ENCODE measurements at regions not wholly inside any gene's neighbourhood (a gene's known extent, or its start where the extent isn't known, plus 50 kb on each side); places are given as distances from the start of the nearest gene placed in this dataset.

- H3F3A ChIP-seq (ENCODE audit: insufficient read depth, low read length), result no peaks in the 10 kb centered on the region
- no peak overlapping the region for H3K4me2 ChIP-seq (ENCODE audit: low read depth, low read length)
- H2AFZ ChIP-seq (ENCODE audit: low read length), result no peak overlapping the region
- no peaks in the 10 kb centered on the region for H3K79me2 ChIP-seq (ENCODE audit: low read length)
- H3K27me3 ChIP-seq (replicated peaks; ENCODE audit: insufficient read depth, low read length), result no peaks in the 10 kb centered on the region
- DNase-seq, result no peak
- H3K27ac ChIP-seq (ENCODE audit: low read length), result no peak overlapping the region
- no peak overlapping the region for H3K4me3 ChIP-seq (ENCODE audit: low read length)
- no peak for TF ChIP-seq CTCF (IDR thresholded peaks at IDR 0.05; ENCODE audit: low read length)
- TF ChIP-seq EZH2phosphoT487 (IDR thresholded peaks at IDR 0.05; ENCODE audit: low read length), result no peak
- no peak for TF ChIP-seq EZH2 (optimal IDR thresholded peaks at IDR 0.05; ENCODE audit: low read depth, low read length)
- H3K9ac ChIP-seq (ENCODE audit: low read length), result no peak overlapping the region
- no peaks in the 10 kb centered on the region for H3K36me3 ChIP-seq (replicated peaks; ENCODE audit: insufficient read depth, low read length)
- no peaks in the 10 kb centered on the region for H3K9me3 ChIP-seq (replicated peaks; ENCODE audit: insufficient read depth, low read length)
- no peaks in the 10 kb centered on the region for H3K9me2 ChIP-seq (replicated peaks; ENCODE audit: insufficient read depth, low read length)
- peaks cover 7% of the 10 kb centered on the region for H3K4me1 ChIP-seq (ENCODE audit: low read length)
- no peaks in the 10 kb centered on the region for H4K20me1 ChIP-seq (ENCODE audit: insufficient read depth, low read length)
Observed at GRCh38 chr1:218741852-218742251, 396.7 kb downstream of the TGFB2 start.

GRCh38 chr1:218742467-218743262 lies 397.5 kb downstream of the TGFB2 start:
- no peak overlapping the region for H3K27ac ChIP-seq (ENCODE audit: low read length)
- no peaks in the 10 kb centered on the region for H4K20me1 ChIP-seq (ENCODE audit: insufficient read depth, low read length)
- H2AFZ ChIP-seq (ENCODE audit: low read length), result no peak overlapping the region
- no peak overlapping the region for H3K4me3 ChIP-seq (ENCODE audit: low read length)
- no peaks in the 10 kb centered on the region for H3K27me3 ChIP-seq (replicated peaks; ENCODE audit: insufficient read depth, low read length)
- H3K79me2 ChIP-seq (ENCODE audit: low read length), result no peaks in the 10 kb centered on the region
- H3K4me2 ChIP-seq (ENCODE audit: low read depth, low read length), result no peak overlapping the region
- H3K9ac ChIP-seq (ENCODE audit: low read length), result no peak overlapping the region
- DNase-seq, result no peak
- no peaks in the 10 kb centered on the region for H3F3A ChIP-seq (ENCODE audit: insufficient read depth, low read length)
- peaks cover 7% of the 10 kb centered on the region for H3K4me1 ChIP-seq (ENCODE audit: low read length)
- no peaks in the 10 kb centered on the region for H3K9me2 ChIP-seq (replicated peaks; ENCODE audit: insufficient read depth, low read length)
- TF ChIP-seq EZH2phosphoT487 (IDR thresholded peaks at IDR 0.05; ENCODE audit: low read length) (no peak), CTCF (IDR thresholded peaks at IDR 0.05; ENCODE audit: low read length) (no peak), EZH2 (optimal IDR thresholded peaks at IDR 0.05; ENCODE audit: low read depth, low read length) (no peak)
- no peaks in the 10 kb centered on the region for H3K36me3 ChIP-seq (replicated peaks; ENCODE audit: insufficient read depth, low read length)
- no peaks in the 10 kb centered on the region for H3K9me3 ChIP-seq (replicated peaks; ENCODE audit: insufficient read depth, low read length)

- peak; percentile 72 for DNase-seq
- Histone ChIP-seq H3K79me2 (ENCODE audit: low read length) (no peaks in the 10 kb centered on the region), H3K4me2 (ENCODE audit: low read depth, low read length) (no peak overlapping the region), H3K9ac (ENCODE audit: low read length) (no peak overlapping the region), H4K20me1 (ENCODE audit: insufficient read depth, low read length) (no peaks in the 10 kb centered on the region), H3K9me2 (replicated peaks; ENCODE audit: insufficient read depth, low read length) (no peaks in the 10 kb centered on the region), H2AFZ (ENCODE audit: low read length) (0 out of 2 replicates have a peak overlapping the region, but pooled peaks have one; percentile 5), H3K27ac (ENCODE audit: low read length) (no peak overlapping the region), H3K4me3 (ENCODE audit: low read length) (no peak overlapping the region), H3K9me3 (replicated peaks; ENCODE audit: insufficient read depth, low read length) (no peaks in the 10 kb centered on the region), H3K27me3 (replicated peaks; ENCODE audit: insufficient read depth, low read length) (no peaks in the 10 kb centered on the region), H3F3A (ENCODE audit: insufficient read depth, low read length) (no peaks in the 10 kb centered on the region), H3K4me1 (ENCODE audit: low read length) (peaks cover 7% of the 10 kb centered on the region), H3K36me3 (replicated peaks; ENCODE audit: insufficient read depth, low read length) (no peaks in the 10 kb centered on the region)
- TF ChIP-seq EZH2phosphoT487 (IDR thresholded peaks at IDR 0.05; ENCODE audit: low read length) (no peak), CTCF (IDR thresholded peaks at IDR 0.05; ENCODE audit: low read length) (no peak), EZH2 (optimal IDR thresholded peaks at IDR 0.05; ENCODE audit: low read depth, low read length) (no peak)
Observed at GRCh38 chr1:218743861-218744505, 398.8 kb downstream of the TGFB2 start.

Data from MM.1S (cell line).